ENCODE measurements at regions not wholly inside any gene's neighbourhood (a gene's known extent, or its start where the extent isn't known, plus 50 kb on each side); places are given as distances from the start of the nearest gene placed in this dataset.

DNA sequence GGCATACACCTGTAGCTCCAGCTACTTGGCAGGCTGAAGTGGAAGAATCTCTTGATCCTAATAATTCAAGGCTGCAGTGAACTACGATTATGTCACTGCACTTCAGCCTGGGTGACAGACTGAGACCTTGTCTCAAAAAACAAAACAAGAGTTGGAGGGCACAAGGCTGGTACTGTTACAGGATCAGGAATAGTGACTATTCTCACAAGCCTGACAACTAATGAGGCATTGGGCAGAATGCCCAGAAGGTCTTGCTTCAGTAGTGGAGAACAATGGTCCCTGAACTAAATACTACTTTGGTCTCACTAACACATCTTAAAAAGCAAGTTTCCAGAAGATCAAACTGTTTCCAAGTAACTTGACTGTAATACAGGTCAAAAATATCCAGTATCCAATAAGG, 182.9 kb upstream of the RFX3 start:
- H3K27ac ChIP-seq (ENCODE audit: low read depth in 1 of 2, low read length in 2 of 2) = no peak overlapping the region
- ATAC-seq (ENCODE audit: low FRiP score) (no peak), DNase-seq (no peak)
- no peaks in the 10 kb centered on the region for H3K36me3 ChIP-seq (ENCODE audit: control insufficient read depth in 1 of 2, insufficient read depth in 2 of 2, low read length in 1 of 2)
- intact Hi-C loops (cut with DNase I) = no loop called here
- 52 to 72% methylated on average over 1 of the region's 1 CpG for WGBS, 2 donors
- H3K27me3 ChIP-seq (ENCODE audit: control insufficient read depth in 1 of 2, insufficient read depth in 2 of 2, low read length in 1 of 2) = no peaks in the 10 kb centered on the region
- no peaks in the 10 kb centered on the region for H3K9me3 ChIP-seq (ENCODE audit: control insufficient read depth, low read length)
- no peak overlapping the region for H3K4me3 ChIP-seq (ENCODE audit: low read length in 2 of 2)
- H3K4me1 ChIP-seq (ENCODE audit: control insufficient read depth in 1 of 2, insufficient read depth in 2 of 2, low read length in 2 of 2) = no peaks in the 10 kb centered on the region

- H3K4me1 ChIP-seq (ENCODE audit: control insufficient read depth in 1 of 2, insufficient read depth in 2 of 2, low read length in 2 of 2) = no peaks in the 10 kb centered on the region
- H3K36me3 ChIP-seq (ENCODE audit: control insufficient read depth in 1 of 2, insufficient read depth in 2 of 2, low read length in 1 of 2) = no peaks in the 10 kb centered on the region
- intact Hi-C loops (cut with DNase I) = no loop called here
- no peak overlapping the region for H3K4me3 ChIP-seq (ENCODE audit: low read length in 2 of 2)
- ATAC-seq (ENCODE audit: low FRiP score) (no peak), DNase-seq (no peak)
- H3K27me3 ChIP-seq (ENCODE audit: control insufficient read depth in 1 of 2, insufficient read depth in 2 of 2, low read length in 1 of 2) = no peaks in the 10 kb centered on the region
- peaks cover 1% of the 10 kb centered on the region for H3K9me3 ChIP-seq (ENCODE audit: control insufficient read depth, low read length)
- H3K27ac ChIP-seq (ENCODE audit: low read depth in 1 of 2, low read length in 2 of 2) = no peak overlapping the region
- WGBS, 2 donors = 77 to 82% methylated on average over 2 of the region's 2 CpGs
Measured at GRCh38 chr9:3704890-3705289, 179.1 kb upstream of the RFX3 start.

GRCh38 chr9:3700772-3701171, 175.0 kb upstream of the RFX3 start:
- no peak for DNase-seq
- H3K4me1 ChIP-seq (ENCODE audit: control insufficient read depth in 1 of 2, insufficient read depth in 2 of 2, low read length in 2 of 2) = no peaks in the 10 kb centered on the region
- no peaks in the 10 kb centered on the region for H3K36me3 ChIP-seq (ENCODE audit: control insufficient read depth in 1 of 2, insufficient read depth in 2 of 2, low read length in 1 of 2)
- no peaks in the 10 kb centered on the region for H3K27me3 ChIP-seq (ENCODE audit: control insufficient read depth in 1 of 2, insufficient read depth in 2 of 2, low read length in 1 of 2)
- ATAC-seq (ENCODE audit: low FRiP score) = no peak
- WGBS, 2 donors = 76 to 77% methylated on average over 2 of the region's 2 CpGs
- intact Hi-C loops (cut with DNase I) = no loop called here
- no peak overlapping the region for H3K4me3 ChIP-seq (ENCODE audit: low read length in 2 of 2)
- peaks cover 1% of the 10 kb centered on the region for H3K9me3 ChIP-seq (ENCODE audit: control insufficient read depth, low read length)
- H3K27ac ChIP-seq (ENCODE audit: low read depth in 1 of 2, low read length in 2 of 2) = no peak overlapping the region

GRCh38 chr9:3699883-3700282, 174.1 kb upstream of the RFX3 start:
- 81 to 86% methylated on average over 3 of the region's 3 CpGs for WGBS, 2 donors
- DNase-seq = no peak
- H3K9me3 ChIP-seq (ENCODE audit: control insufficient read depth, low read length) = peaks cover 1% of the 10 kb centered on the region
- no peaks in the 10 kb centered on the region for H3K4me1 ChIP-seq (ENCODE audit: control insufficient read depth in 1 of 2, insufficient read depth in 2 of 2, low read length in 2 of 2)
- no peak overlapping the region for H3K27ac ChIP-seq (ENCODE audit: low read depth in 1 of 2, low read length in 2 of 2)
- no peaks in the 10 kb centered on the region for H3K27me3 ChIP-seq (ENCODE audit: control insufficient read depth in 1 of 2, insufficient read depth in 2 of 2, low read length in 1 of 2)
- no peak for ATAC-seq (ENCODE audit: low FRiP score)
- intact Hi-C loops (cut with DNase I) = no loop called here
- H3K4me3 ChIP-seq (ENCODE audit: low read length in 2 of 2) = no peak overlapping the region
- no peaks in the 10 kb centered on the region for H3K36me3 ChIP-seq (ENCODE audit: control insufficient read depth in 1 of 2, insufficient read depth in 2 of 2, low read length in 1 of 2)

- intact Hi-C loops (cut with DNase I) = no loop called here
Measured at GRCh38 chr9:3698531-3698930, 172.7 kb upstream of the RFX3 start.

DNA sequence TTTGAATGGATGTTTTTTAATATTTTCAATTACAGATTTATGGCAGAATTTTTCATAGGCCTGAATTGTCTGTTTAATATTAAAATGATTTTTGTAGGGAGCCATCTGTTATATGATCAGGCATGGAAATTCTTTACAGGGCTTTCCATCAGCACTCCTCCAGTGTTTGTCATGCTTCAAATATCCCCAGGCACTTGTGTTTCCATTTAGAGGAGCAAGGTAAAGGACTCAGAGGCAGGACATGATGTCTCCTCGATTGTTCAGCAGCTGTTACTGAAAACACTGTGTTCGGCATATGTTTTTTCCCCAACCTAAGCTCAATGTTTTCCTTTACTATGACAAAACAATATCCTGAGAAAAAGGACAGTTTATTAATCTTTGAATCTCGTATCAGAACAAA, 172.3 kb upstream of the RFX3 start:
- DNase-seq (no peak), ATAC-seq (ENCODE audit: low FRiP score) (no peak)
- Histone ChIP-seq H3K4me3 (ENCODE audit: low read length in 2 of 2) (no peak overlapping the region), H3K27ac (ENCODE audit: low read depth in 1 of 2, low read length in 2 of 2) (no peak overlapping the region), H3K4me1 (ENCODE audit: control insufficient read depth in 1 of 2, insufficient read depth in 2 of 2, low read length in 2 of 2) (peaks cover 0 to 2% of the 10 kb centered on the region in 2 donors), H3K36me3 (ENCODE audit: control insufficient read depth in 1 of 2, insufficient read depth in 2 of 2, low read length in 1 of 2) (no peaks in the 10 kb centered on the region), H3K27me3 (ENCODE audit: control insufficient read depth in 1 of 2, insufficient read depth in 2 of 2, low read length in 1 of 2) (no peaks in the 10 kb centered on the region), H3K9me3 (ENCODE audit: control insufficient read depth, low read length) (peaks cover 3% of the 10 kb centered on the region)
- intact Hi-C loops (cut with DNase I) = no loop called here
- 23 to 36% methylated on average over 3 of the region's 3 CpGs for WGBS, 2 donors

More at GRCh38 chr9:3698531-3698930, 172.7 kb upstream of the RFX3 start:
- ATAC-seq (ENCODE audit: low FRiP score) (no peak), DNase-seq (no peak)
- peaks cover 0 to 2% of the 10 kb centered on the region in 2 donors for H3K4me1 ChIP-seq (ENCODE audit: control insufficient read depth in 1 of 2, insufficient read depth in 2 of 2, low read length in 2 of 2)
- no peak overlapping the region for H3K27ac ChIP-seq (ENCODE audit: low read depth in 1 of 2, low read length in 2 of 2)
- H3K36me3 ChIP-seq (ENCODE audit: control insufficient read depth in 1 of 2, insufficient read depth in 2 of 2, low read length in 1 of 2) = no peaks in the 10 kb centered on the region
- H3K4me3 ChIP-seq (ENCODE audit: low read length in 2 of 2) = no peak overlapping the region
- H3K27me3 ChIP-seq (ENCODE audit: control insufficient read depth in 1 of 2, insufficient read depth in 2 of 2, low read length in 1 of 2) = no peaks in the 10 kb centered on the region
- peaks cover 3% of the 10 kb centered on the region for H3K9me3 ChIP-seq (ENCODE audit: control insufficient read depth, low read length)
- 7 to 29% methylated on average over 3 of the region's 3 CpGs for WGBS, 2 donors

- no peaks in the 10 kb centered on the region for H3K36me3 ChIP-seq (ENCODE audit: control insufficient read depth in 1 of 2, insufficient read depth in 2 of 2, low read length in 1 of 2)
- intact Hi-C loops (cut with DNase I) = no loop called here
- no peak overlapping the region for H3K4me3 ChIP-seq (ENCODE audit: low read length in 2 of 2)
- H3K27ac ChIP-seq (ENCODE audit: low read depth in 1 of 2, low read length in 2 of 2) = no peak overlapping the region
- DNase-seq = no peak
- H3K9me3 ChIP-seq (ENCODE audit: control insufficient read depth, low read length) = peaks cover 3% of the 10 kb centered on the region
- peaks cover 0 to 2% of the 10 kb centered on the region in 2 donors for H3K4me1 ChIP-seq (ENCODE audit: control insufficient read depth in 1 of 2, insufficient read depth in 2 of 2, low read length in 2 of 2)
- no peak for ATAC-seq (ENCODE audit: low FRiP score)
- H3K27me3 ChIP-seq (ENCODE audit: control insufficient read depth in 1 of 2, insufficient read depth in 2 of 2, low read length in 1 of 2) = no peaks in the 10 kb centered on the region
- WGBS, 2 donors = 35 to 40% methylated on average over 2 of the region's 2 CpGs
Measured at GRCh38 chr9:3696368-3696767, 170.6 kb upstream of the RFX3 start.

DNA sequence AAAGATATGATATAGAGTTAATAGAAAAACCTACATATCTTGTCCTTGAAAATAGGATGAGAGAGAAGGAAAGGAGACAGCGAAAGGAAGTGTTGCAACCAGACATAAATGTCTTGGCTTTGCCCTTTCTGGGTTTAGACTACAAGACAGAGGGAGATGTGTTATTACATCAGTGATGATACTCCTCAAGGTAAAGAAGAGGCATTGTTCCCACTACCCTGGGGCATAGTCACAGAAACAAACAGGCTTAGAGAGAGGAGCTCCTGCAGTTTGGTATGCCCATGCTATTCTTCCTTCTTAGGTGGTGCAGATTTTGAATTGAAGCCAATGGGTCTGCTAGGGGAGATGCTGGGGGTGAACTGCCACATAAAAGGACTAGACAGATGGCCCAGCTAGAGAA, 166.8 kb upstream of the RFX3 start:
- Histone ChIP-seq H3K4me1 (ENCODE audit: control insufficient read depth in 1 of 2, insufficient read depth in 2 of 2, low read length in 2 of 2) (peaks cover 0 to 2% of the 10 kb centered on the region in 2 donors), H3K4me3 (ENCODE audit: low read length in 2 of 2) (no peak overlapping the region), H3K9me3 (ENCODE audit: control insufficient read depth, low read length) (peaks cover 3% of the 10 kb centered on the region), H3K27me3 (ENCODE audit: control insufficient read depth in 1 of 2, insufficient read depth in 2 of 2, low read length in 1 of 2) (no peaks in the 10 kb centered on the region), H3K36me3 (ENCODE audit: control insufficient read depth in 1 of 2, insufficient read depth in 2 of 2, low read length in 1 of 2) (no peaks in the 10 kb centered on the region), H3K27ac (ENCODE audit: low read depth in 1 of 2, low read length in 2 of 2) (no peak overlapping the region)
- WGBS, 2 donors = 90 to 96% methylated on average over 1 of the region's 1 CpG
- ATAC-seq (ENCODE audit: low FRiP score) = no peak
- intact Hi-C loops (cut with DNase I) = no loop called here
- DNase-seq = no peak

DNA sequence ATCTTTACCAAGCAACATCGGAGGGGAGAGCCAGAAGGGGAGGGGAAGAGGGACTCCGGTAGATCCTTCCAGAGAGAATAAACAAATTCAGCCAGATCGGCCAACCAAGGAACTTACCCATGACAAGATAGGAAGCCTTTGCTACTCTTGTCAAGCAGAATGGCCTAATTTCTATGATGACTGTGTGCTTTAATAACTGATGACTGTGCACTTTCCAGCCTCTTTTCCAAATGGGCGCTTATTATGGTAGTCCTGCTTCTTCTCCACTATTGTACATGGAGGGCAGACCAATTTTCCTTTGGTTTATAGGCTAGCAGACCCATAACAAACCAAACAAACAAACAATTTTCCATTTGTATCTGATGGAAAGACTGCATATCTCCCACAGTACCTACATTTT, 163.8 kb upstream of the RFX3 start:
- peaks cover 3% of the 10 kb centered on the region for H3K9me3 ChIP-seq (ENCODE audit: control insufficient read depth, low read length)
- no peaks in the 10 kb centered on the region for H3K36me3 ChIP-seq (ENCODE audit: control insufficient read depth in 1 of 2, insufficient read depth in 2 of 2, low read length in 1 of 2)
- intact Hi-C loops (cut with DNase I) = no loop called here
- ATAC-seq (ENCODE audit: low FRiP score) (no peak), DNase-seq (no peak)
- H3K27me3 ChIP-seq (ENCODE audit: control insufficient read depth in 1 of 2, insufficient read depth in 2 of 2, low read length in 1 of 2) = no peaks in the 10 kb centered on the region
- H3K4me1 ChIP-seq (ENCODE audit: control insufficient read depth in 1 of 2, insufficient read depth in 2 of 2, low read length in 2 of 2) = peaks cover 0 to 2% of the 10 kb centered on the region in 2 donors
- 65 to 94% methylated on average over 4 of the region's 4 CpGs for WGBS, 2 donors
- no peak overlapping the region for H3K4me3 ChIP-seq (ENCODE audit: low read length in 2 of 2)
- H3K27ac ChIP-seq (ENCODE audit: low read depth in 1 of 2, low read length in 2 of 2) = no peak overlapping the region

Measured in aorta (tissue), 5 donors.